OCI-LY7 (cell line): ENCODE measurements at regions not wholly inside any gene's neighbourhood (a gene's known extent, or its start where the extent isn't known, plus 50 kb on each side); places are given as distances from the start of the nearest gene placed in this dataset.

ENCODE experiments used
- BruUV-seq: library from RNA; stranded (reverse); fragments of 400-500 nt; replicated peaks from 2 replicates; lab custom pipeline; 2021; lab: Mats Ljungman, UMichigan
- CTCF ChIA-PET: fragments of 300-600 bp; sonication (Branson Sonifier 250); formaldehyde crosslinking; loops from one replicate; lab custom pipeline; 2022; ENCODE audit warnings: antibody characterized with exemption; ENCODE audit not compliant: unreplicated experiment; lab: Charles Lee
- POLR2A ChIA-PET: fragments of 300-600 bp; sonication (Branson Sonifier 250); formaldehyde crosslinking; loops from one replicate; lab custom pipeline; 2022; ENCODE audit warnings: antibody characterized with exemption; lab: Charles Lee
- DNase-seq: peaks from one replicate; pipeline ENCODE4 v3.0.0-alpha.2; 2015; ENCODE audit warnings: low spot score
- H2AFZ ChIP-seq: fragments of 200-600 bp; sonication (generic), shearing (Covaris generic); 2 replicates; pipeline ENCODE4 v1.6.1; 2014; ENCODE audit warnings: mild to moderate bottlenecking, antibody characterized with exemption, low read length, moderate library complexity
- H3K27ac ChIP-seq: fragments of 200-600 bp; sonication (generic); 2 replicates; pipeline ENCODE4 v1.5.1; 2014; ENCODE audit warnings: mixed run types, low read depth, mild to moderate bottlenecking, moderate library complexity, low read length, inconsistent platforms; ENCODE audit not compliant: poor library complexity, severe bottlenecking
- H3K36me3 ChIP-seq: fragments of 200-600 bp; sonication (generic); 2 replicates; pipeline ENCODE4 v1.6.1; 2014; ENCODE audit warnings: mild to moderate bottlenecking, antibody characterized with exemption, low read length, moderate library complexity, mixed read lengths; ENCODE audit not compliant: insufficient read depth
- H3K4me1 ChIP-seq: fragments of 200-600 bp; sonication (generic); 2 replicates; pipeline ENCODE4 v1.5.1; 2014; ENCODE audit warnings: mild to moderate bottlenecking, low read length; ENCODE audit not compliant: insufficient read depth, poor library complexity, severe bottlenecking
- H3K4me2 ChIP-seq: fragments of 200-600 bp; sonication (generic); 2 replicates; pipeline ENCODE4 v1.6.1; 2014; ENCODE audit warnings: mild to moderate bottlenecking, low read length
- H3K4me3 ChIP-seq: fragments of 200-600 bp; sonication (generic); 2 replicates; pipeline ENCODE4 v1.5.1; 2014; ENCODE audit warnings: mild to moderate bottlenecking, low read depth, low read length; ENCODE audit not compliant: poor library complexity, severe bottlenecking
- H3K79me2 ChIP-seq: fragments of 200-600 bp; sonication (generic); 2 replicates; pipeline ENCODE4 v1.6.1; 2016; ENCODE audit warnings: low read depth, mild to moderate bottlenecking, low read length, moderate library complexity, mixed read lengths; ENCODE audit not compliant: insufficient read depth
- H3K9me2 ChIP-seq: fragments of 200-600 bp; sonication (generic); 2 replicates; pipeline ENCODE4 v1.6.1; 2016; ENCODE audit warnings: mild to moderate bottlenecking, low read length, mixed read lengths; ENCODE audit not compliant: insufficient read depth
- H3K9me3 ChIP-seq: fragments of 200-600 bp; sonication (generic); 2 replicates; pipeline ENCODE4 v1.6.1; 2014; ENCODE audit warnings: mild to moderate bottlenecking, mixed run types, low read length, mixed read lengths
- H4K20me1 ChIP-seq: fragments of 200-600 bp; sonication (generic); 2 replicates; pipeline ENCODE4 v1.6.1; 2014; ENCODE audit warnings: mild to moderate bottlenecking, antibody characterized with exemption, low read length, moderate library complexity, mixed read lengths; ENCODE audit not compliant: insufficient read depth
- EZH2phosphoT487 ChIP-seq: fragments of 200-600 bp; sonication (generic); IDR thresholded peaks from 2 replicates; pipeline ENCODE4 v1.6.1; 2018; ENCODE audit warnings: low read depth, borderline replicate concordance, mild to moderate bottlenecking, mixed run types, antibody characterized with exemption, low read length, moderate library complexity, mixed read lengths
- intact Hi-C: fragments of 100-400 bp; cut with micrococcal nuclease; formaldehyde crosslinking; loops from one replicate; pipeline ENCODE4 v1.10.0; 2022; ENCODE audit not compliant: unreplicated experiment
- TF ChIP-seq, protein P1 (sequence below): fragments of 200-600 bp; sonication (generic); conservative IDR thresholded peaks from 2 replicates; pipeline ENCODE4 v1.5.1; 2014; ENCODE audit warnings: mild to moderate bottlenecking, antibody characterized with exemption, low read length, moderate library complexity, mixed read lengths

DNA sequence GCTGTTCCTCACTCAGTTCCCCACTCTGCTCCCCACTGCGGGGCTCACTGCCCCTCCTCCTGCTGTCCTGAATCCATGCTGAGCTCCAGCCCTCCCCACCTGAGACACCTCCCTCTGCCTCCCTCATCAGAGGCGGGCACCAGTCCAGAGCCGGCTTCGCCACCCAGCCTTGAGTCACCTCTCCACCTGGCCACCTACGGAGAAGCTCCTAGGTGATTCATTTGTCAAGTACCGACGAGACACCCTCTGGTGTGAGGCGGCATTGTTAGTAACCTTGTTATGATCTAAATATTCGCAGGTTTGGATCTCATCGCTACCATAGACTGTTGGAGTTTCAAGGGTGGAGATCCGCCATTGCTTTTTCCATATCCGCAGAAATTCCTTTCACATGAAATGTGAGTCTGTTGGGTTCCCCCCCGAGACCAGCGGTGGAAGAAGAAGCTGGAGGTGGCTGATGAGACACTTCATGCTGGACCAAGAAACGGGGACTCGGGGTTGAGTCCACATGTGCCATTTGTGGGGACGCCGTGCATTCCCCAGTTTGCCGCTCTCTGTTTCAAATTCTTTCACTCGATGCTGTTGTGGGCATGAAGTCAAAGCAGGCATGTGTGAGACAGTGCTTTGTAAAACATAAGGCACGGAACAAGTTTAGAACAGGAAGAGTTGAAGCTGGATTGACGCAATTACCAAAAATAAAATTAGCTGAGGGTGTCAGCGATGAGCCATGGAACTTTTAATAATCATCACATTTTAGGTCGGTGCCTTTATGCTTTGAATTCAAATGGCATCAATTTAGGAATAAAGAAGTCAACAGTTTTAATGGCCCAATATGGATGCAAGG lies 259.8 kb upstream of the HDAC4 start:
- Histone ChIP-seq H3K4me1 (no peaks in the 10 kb centered on the region), H3K79me2 (no peaks in the 10 kb centered on the region), H3K4me2 (no peak overlapping the region), H4K20me1 (no peaks in the 10 kb centered on the region), H2AFZ (no peak overlapping the region), H3K9me3 (no peaks in the 10 kb centered on the region), H3K36me3 (no peaks in the 10 kb centered on the region), H3K9me2 (no peaks in the 10 kb centered on the region), H3K27ac (no peak overlapping the region), H3K4me3 (no peak overlapping the region)
- BruUV-seq = no TSS peak
- TF ChIP-seq, protein P1, sequence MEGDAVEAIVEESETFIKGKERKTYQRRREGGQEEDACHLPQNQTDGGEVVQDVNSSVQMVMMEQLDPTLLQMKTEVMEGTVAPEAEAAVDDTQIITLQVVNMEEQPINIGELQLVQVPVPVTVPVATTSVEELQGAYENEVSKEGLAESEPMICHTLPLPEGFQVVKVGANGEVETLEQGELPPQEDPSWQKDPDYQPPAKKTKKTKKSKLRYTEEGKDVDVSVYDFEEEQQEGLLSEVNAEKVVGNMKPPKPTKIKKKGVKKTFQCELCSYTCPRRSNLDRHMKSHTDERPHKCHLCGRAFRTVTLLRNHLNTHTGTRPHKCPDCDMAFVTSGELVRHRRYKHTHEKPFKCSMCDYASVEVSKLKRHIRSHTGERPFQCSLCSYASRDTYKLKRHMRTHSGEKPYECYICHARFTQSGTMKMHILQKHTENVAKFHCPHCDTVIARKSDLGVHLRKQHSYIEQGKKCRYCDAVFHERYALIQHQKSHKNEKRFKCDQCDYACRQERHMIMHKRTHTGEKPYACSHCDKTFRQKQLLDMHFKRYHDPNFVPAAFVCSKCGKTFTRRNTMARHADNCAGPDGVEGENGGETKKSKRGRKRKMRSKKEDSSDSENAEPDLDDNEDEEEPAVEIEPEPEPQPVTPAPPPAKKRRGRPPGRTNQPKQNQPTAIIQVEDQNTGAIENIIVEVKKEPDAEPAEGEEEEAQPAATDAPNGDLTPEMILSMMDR = no peak
- TF ChIP-seq EZH2phosphoT487 = no peak
- no peak for DNase-seq
- POLR2A ChIA-PET = no interaction called here
- CTCF ChIA-PET = no interaction called here
- intact Hi-C loops = no loop called here

DNA sequence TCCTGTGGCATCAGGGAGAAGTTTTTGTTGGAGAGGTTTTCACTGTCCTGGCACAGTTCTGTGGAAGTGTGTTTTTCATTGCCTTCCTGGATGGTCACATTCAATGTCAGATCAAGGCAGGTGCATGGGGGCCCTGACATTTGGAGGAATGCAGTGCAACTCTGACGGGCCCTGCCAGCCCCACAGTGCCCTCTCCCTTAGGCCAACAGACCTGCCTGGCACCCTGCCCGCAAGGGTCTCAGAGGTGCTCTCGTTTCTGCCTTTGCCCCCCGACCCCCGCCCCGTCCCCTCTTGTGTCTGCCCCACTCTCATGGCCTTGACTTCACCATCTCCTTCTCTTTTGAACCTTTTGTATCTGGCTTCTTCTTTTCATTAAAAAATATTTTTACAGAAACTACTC lies 257.2 kb upstream of the HDAC4 start:
- Histone ChIP-seq H3K9me3 (no peaks in the 10 kb centered on the region), H3K4me2 (no peak overlapping the region), H3K4me3 (no peak overlapping the region), H3K79me2 (no peaks in the 10 kb centered on the region), H3K27ac (no peak overlapping the region), H3K4me1 (no peaks in the 10 kb centered on the region), H3K36me3 (no peaks in the 10 kb centered on the region), H2AFZ (no peak overlapping the region), H4K20me1 (no peaks in the 10 kb centered on the region), H3K9me2 (no peaks in the 10 kb centered on the region)
- POLR2A ChIA-PET = no interaction called here
- no TSS peak for BruUV-seq
- TF ChIP-seq EZH2phosphoT487 = no peak
- TF ChIP-seq, protein P1 = no peak
- DNase-seq = no peak
- CTCF ChIA-PET = no interaction called here
- intact Hi-C loops = no loop called here

DNA sequence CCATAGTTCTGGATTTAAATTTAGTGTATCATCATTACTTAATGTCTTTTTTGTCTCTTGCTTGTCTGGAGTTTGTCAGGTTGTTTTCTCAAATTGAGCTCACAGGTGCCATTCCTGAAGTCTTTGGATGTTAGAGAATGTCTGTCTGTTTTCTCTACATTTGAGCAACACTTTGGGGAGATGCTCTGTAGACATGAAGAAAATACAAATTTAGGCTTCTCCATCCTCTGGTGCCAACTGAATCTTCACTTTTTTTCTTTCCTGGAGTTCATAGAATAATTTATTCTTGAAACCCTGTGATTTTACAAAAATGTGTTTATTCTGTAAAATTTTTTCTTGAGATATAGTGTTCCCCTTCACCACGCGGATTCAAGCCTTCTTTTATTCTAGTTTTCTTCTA lies 256.4 kb upstream of the HDAC4 start:
- CTCF ChIA-PET = no interaction called here
- no peak overlapping the region for H2AFZ ChIP-seq
- BruUV-seq = no TSS peak

More for the DNA sequence above, 256.4 kb upstream of the HDAC4 start:
- no peaks in the 10 kb centered on the region for H3K9me3 ChIP-seq
- DNase-seq = no peak
- no peaks in the 10 kb centered on the region for H3K36me3 ChIP-seq
- H4K20me1 ChIP-seq = no peaks in the 10 kb centered on the region
- no peaks in the 10 kb centered on the region for H3K79me2 ChIP-seq
- H3K9me2 ChIP-seq = no peaks in the 10 kb centered on the region
- no peak overlapping the region for H3K4me2 ChIP-seq
- POLR2A ChIA-PET = interaction anchor here (0.7 kb wide), 1 partner anchor 78 kb away, joined by 5 read pairs; no protein-coding TSS in a partner anchor
- no peak for TF ChIP-seq EZH2phosphoT487
- TF ChIP-seq, protein P1 = no peak
- intact Hi-C loops = no loop called here
- H3K27ac ChIP-seq = no peak overlapping the region
- H3K4me1 ChIP-seq = no peaks in the 10 kb centered on the region
- H3K4me3 ChIP-seq = no peak overlapping the region
